ENCODE measurements at regions not wholly inside any gene's neighbourhood (a gene's known extent, or its start where the extent isn't known, plus 50 kb on each side); places are given as distances from the start of the nearest gene placed in this dataset.
"Not testable (repeated sequence)": the region's sequence is repeated elsewhere in the genome, so short reads cannot be mapped to it uniquely, and the experiment has no call there.

GRCh38 chr11:92082652-92083051 is 142.0 kb upstream of the FAT3 start:
- Histone ChIP-seq H3K4me1 (ENCODE audit: control insufficient read depth, insufficient read depth, low read length, unreplicated experiment) (no peaks in the 10 kb centered on the region), H3K27ac (ENCODE audit: low read depth, low read length) (no peak overlapping the region), H3K36me3 (ENCODE audit: insufficient read depth, low read length) (no peaks in the 10 kb centered on the region), H3K4me3 (ENCODE audit: low read depth, low read length) (no peak overlapping the region), H3K79me2 (ENCODE audit: control insufficient read depth, insufficient read depth, low read length, unreplicated experiment) (no peaks in the 10 kb centered on the region), H3K27me3 (ENCODE audit: insufficient read depth, low read length) (no peaks in the 10 kb centered on the region), H2AFZ (ENCODE audit: low read length, unreplicated experiment) (no peak overlapping the region)

GRCh38 chr11:92074498-92074897 is 150.1 kb upstream of the FAT3 start:
- not testable (repeated sequence) for H3K4me3 ChIP-seq (ENCODE audit: low read depth, low read length); H3K27me3 ChIP-seq (ENCODE audit: insufficient read depth, low read length); H3K27ac ChIP-seq (ENCODE audit: low read depth, low read length); H3K4me1 ChIP-seq (ENCODE audit: control insufficient read depth, insufficient read depth, low read length, unreplicated experiment); H2AFZ ChIP-seq (ENCODE audit: low read length, unreplicated experiment); H3K79me2 ChIP-seq (ENCODE audit: control insufficient read depth, insufficient read depth, low read length, unreplicated experiment); H3K36me3 ChIP-seq (ENCODE audit: insufficient read depth, low read length)

GRCh38 chr11:92071660-92072059 is 153.0 kb upstream of the FAT3 start:
- Histone ChIP-seq H3K36me3 (ENCODE audit: insufficient read depth, low read length) (no peaks in the 10 kb centered on the region), H3K79me2 (ENCODE audit: control insufficient read depth, insufficient read depth, low read length, unreplicated experiment) (no peaks in the 10 kb centered on the region), H3K27me3 (ENCODE audit: insufficient read depth, low read length) (no peaks in the 10 kb centered on the region), H3K4me3 (ENCODE audit: low read depth, low read length) (no peak overlapping the region), H3K4me1 (ENCODE audit: control insufficient read depth, insufficient read depth, low read length, unreplicated experiment) (no peaks in the 10 kb centered on the region), H3K27ac (ENCODE audit: low read depth, low read length) (no peak overlapping the region), H2AFZ (ENCODE audit: low read length, unreplicated experiment) (no peak overlapping the region)

- H3K79me2 ChIP-seq (ENCODE audit: control insufficient read depth, insufficient read depth, low read length, unreplicated experiment): no peaks in the 10 kb centered on the region
- H2AFZ ChIP-seq (ENCODE audit: low read length, unreplicated experiment): no peak overlapping the region
- H3K4me1 ChIP-seq (ENCODE audit: control insufficient read depth, insufficient read depth, low read length, unreplicated experiment): no peaks in the 10 kb centered on the region
- no peaks in the 10 kb centered on the region for H3K27me3 ChIP-seq (ENCODE audit: insufficient read depth, low read length)
- H3K4me3 ChIP-seq (ENCODE audit: low read depth, low read length): no peak overlapping the region
- no peak overlapping the region for H3K27ac ChIP-seq (ENCODE audit: low read depth, low read length)
- H3K36me3 ChIP-seq (ENCODE audit: insufficient read depth, low read length): no peaks in the 10 kb centered on the region
Observed at GRCh38 chr11:92070026-92070889, 154.4 kb upstream of the FAT3 start.

- Histone ChIP-seq H3K27me3 (ENCODE audit: insufficient read depth, low read length) (no peaks in the 10 kb centered on the region), H3K79me2 (ENCODE audit: control insufficient read depth, insufficient read depth, low read length, unreplicated experiment) (no peaks in the 10 kb centered on the region), H3K4me3 (ENCODE audit: low read depth, low read length) (no peak overlapping the region), H3K27ac (ENCODE audit: low read depth, low read length) (no peak overlapping the region), H2AFZ (ENCODE audit: low read length, unreplicated experiment) (no peak overlapping the region), H3K4me1 (ENCODE audit: control insufficient read depth, insufficient read depth, low read length, unreplicated experiment) (no peaks in the 10 kb centered on the region), H3K36me3 (ENCODE audit: insufficient read depth, low read length) (no peaks in the 10 kb centered on the region)
Observed at GRCh38 chr11:92067016-92067415, 157.6 kb upstream of the FAT3 start.

- no peaks in the 10 kb centered on the region for H3K79me2 ChIP-seq (ENCODE audit: control insufficient read depth, insufficient read depth, low read length, unreplicated experiment)
- no peaks in the 10 kb centered on the region for H3K27me3 ChIP-seq (ENCODE audit: insufficient read depth, low read length)
- H2AFZ ChIP-seq (ENCODE audit: low read length, unreplicated experiment): no peak overlapping the region
- no peak overlapping the region for H3K4me3 ChIP-seq (ENCODE audit: low read depth, low read length)
- no peaks in the 10 kb centered on the region for H3K4me1 ChIP-seq (ENCODE audit: control insufficient read depth, insufficient read depth, low read length, unreplicated experiment)
- no peaks in the 10 kb centered on the region for H3K36me3 ChIP-seq (ENCODE audit: insufficient read depth, low read length)
- H3K27ac ChIP-seq (ENCODE audit: low read depth, low read length): no peak overlapping the region
Observed at GRCh38 chr11:92061456-92062062, 163.1 kb upstream of the FAT3 start.

- no peaks in the 10 kb centered on the region for H3K27me3 ChIP-seq (ENCODE audit: insufficient read depth, low read length)
- no peak overlapping the region for H3K4me3 ChIP-seq (ENCODE audit: low read depth, low read length)
- no peak overlapping the region for H3K27ac ChIP-seq (ENCODE audit: low read depth, low read length)
- no peaks in the 10 kb centered on the region for H3K36me3 ChIP-seq (ENCODE audit: insufficient read depth, low read length)
- H3K4me1 ChIP-seq (ENCODE audit: control insufficient read depth, insufficient read depth, low read length, unreplicated experiment): no peaks in the 10 kb centered on the region
- H3K79me2 ChIP-seq (ENCODE audit: control insufficient read depth, insufficient read depth, low read length, unreplicated experiment): no peaks in the 10 kb centered on the region
- no peak overlapping the region for H2AFZ ChIP-seq (ENCODE audit: low read length, unreplicated experiment)
Observed at GRCh38 chr11:92057849-92058442, 166.7 kb upstream of the FAT3 start.

GRCh38 chr11:92053216-92053615 is 171.4 kb upstream of the FAT3 start:
- Histone ChIP-seq H2AFZ (ENCODE audit: low read length, unreplicated experiment) (no peak overlapping the region), H3K79me2 (ENCODE audit: control insufficient read depth, insufficient read depth, low read length, unreplicated experiment) (no peaks in the 10 kb centered on the region), H3K36me3 (ENCODE audit: insufficient read depth, low read length) (no peaks in the 10 kb centered on the region), H3K4me3 (ENCODE audit: low read depth, low read length) (no peak overlapping the region), H3K27ac (ENCODE audit: low read depth, low read length) (no peak overlapping the region), H3K4me1 (ENCODE audit: control insufficient read depth, insufficient read depth, low read length, unreplicated experiment) (no peaks in the 10 kb centered on the region), H3K27me3 (ENCODE audit: insufficient read depth, low read length) (no peaks in the 10 kb centered on the region)

GRCh38 chr11:92050305-92050704 is 174.3 kb upstream of the FAT3 start:
- Histone ChIP-seq H3K36me3 (ENCODE audit: insufficient read depth, low read length) (no peaks in the 10 kb centered on the region), H3K4me1 (ENCODE audit: control insufficient read depth, insufficient read depth, low read length, unreplicated experiment) (no peaks in the 10 kb centered on the region), H3K27ac (ENCODE audit: low read depth, low read length) (no peak overlapping the region), H3K4me3 (ENCODE audit: low read depth, low read length) (no peak overlapping the region), H3K27me3 (ENCODE audit: insufficient read depth, low read length) (no peaks in the 10 kb centered on the region), H3K79me2 (ENCODE audit: control insufficient read depth, insufficient read depth, low read length, unreplicated experiment) (no peaks in the 10 kb centered on the region), H2AFZ (ENCODE audit: low read length, unreplicated experiment) (no peak overlapping the region)

GRCh38 chr11:92048415-92048814 is 176.2 kb upstream of the FAT3 start:
- Histone ChIP-seq H3K4me1 (ENCODE audit: control insufficient read depth, insufficient read depth, low read length, unreplicated experiment) (no peaks in the 10 kb centered on the region), H2AFZ (ENCODE audit: low read length, unreplicated experiment) (no peak overlapping the region), H3K36me3 (ENCODE audit: insufficient read depth, low read length) (no peaks in the 10 kb centered on the region), H3K27me3 (ENCODE audit: insufficient read depth, low read length) (no peaks in the 10 kb centered on the region), H3K79me2 (ENCODE audit: control insufficient read depth, insufficient read depth, low read length, unreplicated experiment) (no peaks in the 10 kb centered on the region), H3K27ac (ENCODE audit: low read depth, low read length) (no peak overlapping the region), H3K4me3 (ENCODE audit: low read depth, low read length) (no peak overlapping the region)

GRCh38 chr11:92046103-92046502 is 178.5 kb upstream of the FAT3 start:
- Histone ChIP-seq H2AFZ (ENCODE audit: low read length, unreplicated experiment) (no peak overlapping the region), H3K27me3 (ENCODE audit: insufficient read depth, low read length) (no peaks in the 10 kb centered on the region), H3K36me3 (ENCODE audit: insufficient read depth, low read length) (no peaks in the 10 kb centered on the region), H3K79me2 (ENCODE audit: control insufficient read depth, insufficient read depth, low read length, unreplicated experiment) (no peaks in the 10 kb centered on the region), H3K4me1 (ENCODE audit: control insufficient read depth, insufficient read depth, low read length, unreplicated experiment) (no peaks in the 10 kb centered on the region), H3K4me3 (ENCODE audit: low read depth, low read length) (no peak overlapping the region), H3K27ac (ENCODE audit: low read depth, low read length) (no peak overlapping the region)

Data from ACC112 (cell line).